MCF 10A (cell line): ENCODE measurements at regions not wholly inside any gene's neighbourhood (a gene's known extent, or its start where the extent isn't known, plus 50 kb on each side); places are given as distances from the start of the nearest gene placed in this dataset.

Source experiments
- BruUV-seq: library from RNA; stranded (reverse); fragments of 400-500 nt; replicated peaks from 2 replicates; lab custom pipeline; 2021; lab: Mats Ljungman, UMichigan
- CTCF ChIA-PET: fragments of 300-600 bp; sonication (Branson Sonifier 250); formaldehyde crosslinking; extraction: SDS; loops from one replicate; lab custom pipeline; 2021; ENCODE audit warnings: antibody characterized with exemption, inconsistent platforms; lab: Yijun Ruan, JAX
- POLR2A ChIA-PET: fragments of 300-600, 350-650 bp; sonication (Branson Sonifier 250); formaldehyde crosslinking; extraction: SDS; loops from one replicate; lab custom pipeline; 2020; ENCODE audit warnings: antibody characterized with exemption, inconsistent platforms; lab: Yijun Ruan, JAX
- DNase-seq: peaks from one replicate; pipeline ENCODE4 v3.0.0-alpha.2; 2018; ENCODE audit not compliant: unreplicated experiment
- H3K27ac Mint-ChIP-seq: one replicate; pipeline ENCODE4 v1.8.0; 2022; ENCODE audit warnings: mild to moderate bottlenecking, low read depth, mixed read lengths; ENCODE audit not compliant: unreplicated experiment
- H3K27me3 Mint-ChIP-seq: one replicate; pipeline ENCODE4 v1.8.0; 2022; ENCODE audit warnings: mixed read lengths; ENCODE audit not compliant: insufficient read depth, unreplicated experiment
- H3K36me3 Mint-ChIP-seq: one replicate; pipeline ENCODE4 v1.8.0; 2022; ENCODE audit warnings: mild to moderate bottlenecking, moderate library complexity, mixed read lengths; ENCODE audit not compliant: insufficient read depth, unreplicated experiment
- H3K4me1 Mint-ChIP-seq: one replicate; pipeline ENCODE4 v1.8.0; 2022; ENCODE audit warnings: mixed read lengths; ENCODE audit not compliant: insufficient read depth, unreplicated experiment
- H3K4me3 Mint-ChIP-seq: one replicate; pipeline ENCODE4 v1.8.0; 2022; ENCODE audit warnings: mild to moderate bottlenecking, moderate library complexity, mixed read lengths; ENCODE audit not compliant: unreplicated experiment
- H3K9me3 Mint-ChIP-seq: one replicate; pipeline ENCODE4 v1.8.0; 2022; ENCODE audit warnings: mixed read lengths; ENCODE audit not compliant: unreplicated experiment
- intact Hi-C: fragments of 100-400 bp; cut with micrococcal nuclease; formaldehyde crosslinking; loops from 2 replicates; pipeline ENCODE4 v1.14.1; 2022
- TF ChIP-seq, protein P1 (sequence below): fragments of 200-600 bp; IDR thresholded peaks from one replicate; pipeline ENCODE4 v1.8.0; 2022; ENCODE audit warnings: antibody characterized with exemption, mild to moderate bottlenecking; ENCODE audit not compliant: unreplicated experiment

DNA sequence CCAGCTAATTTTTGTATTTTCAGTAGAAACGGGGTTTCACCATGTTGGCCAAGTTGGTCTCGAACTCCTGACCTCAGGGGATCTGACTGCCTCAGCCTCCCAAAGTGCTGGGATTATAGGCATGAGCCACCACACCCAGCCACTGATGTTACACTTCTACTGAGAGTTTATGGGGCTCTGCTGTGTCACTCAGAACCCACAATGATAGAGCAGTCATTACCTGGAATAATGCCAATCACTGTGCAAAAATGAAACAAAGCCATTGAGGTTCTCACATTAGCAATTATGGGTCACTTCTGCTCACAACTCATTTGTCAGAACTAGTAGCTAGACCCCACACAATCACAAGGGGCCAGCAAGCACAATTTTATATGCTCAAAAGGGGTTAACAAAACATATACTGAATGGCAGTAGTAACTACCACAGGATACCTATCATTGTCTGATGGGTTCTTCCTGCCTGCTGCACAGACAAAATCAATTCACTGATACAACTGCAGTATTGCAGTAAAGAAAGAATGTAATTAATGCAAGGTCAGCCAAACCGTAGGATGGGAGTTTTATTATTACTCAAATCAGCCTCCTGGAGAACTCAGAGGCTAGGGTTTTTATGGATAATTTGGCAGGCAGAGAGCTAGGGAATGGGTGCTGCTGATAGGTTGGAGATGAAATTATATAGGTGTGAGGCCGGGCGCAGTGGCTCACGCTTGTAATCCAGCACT lies 72.1 kb upstream of the TRIM24 start:
- Mint-ChIP-seq H3K36me3 (no peaks in the 10 kb centered on the region), H3K9me3 (no peaks in the 10 kb centered on the region), H3K4me1 (no peaks in the 10 kb centered on the region), H3K4me3 (no peak overlapping the region), H3K27ac (peak overlapping the region; percentile 44), H3K27me3 (no peaks in the 10 kb centered on the region)
- intact Hi-C loops, result no loop called here
- ChIA-PET CTCF (interaction anchor here (0.8 to 1.3 kb wide), 4 partner anchors 43 to 385 kb away, joined by 3 to 5 read pairs (median 4); partner anchors contain the start of gene CREB3L2), POLR2A (interaction anchor here (1.0 to 2.0 kb wide), 3 partner anchors 27 to 50 kb away, joined by 4 to 5 read pairs (median 5); no protein-coding TSS in a partner anchor)
- DNase-seq, result peak; percentile 9
- TF ChIP-seq, protein P1, sequence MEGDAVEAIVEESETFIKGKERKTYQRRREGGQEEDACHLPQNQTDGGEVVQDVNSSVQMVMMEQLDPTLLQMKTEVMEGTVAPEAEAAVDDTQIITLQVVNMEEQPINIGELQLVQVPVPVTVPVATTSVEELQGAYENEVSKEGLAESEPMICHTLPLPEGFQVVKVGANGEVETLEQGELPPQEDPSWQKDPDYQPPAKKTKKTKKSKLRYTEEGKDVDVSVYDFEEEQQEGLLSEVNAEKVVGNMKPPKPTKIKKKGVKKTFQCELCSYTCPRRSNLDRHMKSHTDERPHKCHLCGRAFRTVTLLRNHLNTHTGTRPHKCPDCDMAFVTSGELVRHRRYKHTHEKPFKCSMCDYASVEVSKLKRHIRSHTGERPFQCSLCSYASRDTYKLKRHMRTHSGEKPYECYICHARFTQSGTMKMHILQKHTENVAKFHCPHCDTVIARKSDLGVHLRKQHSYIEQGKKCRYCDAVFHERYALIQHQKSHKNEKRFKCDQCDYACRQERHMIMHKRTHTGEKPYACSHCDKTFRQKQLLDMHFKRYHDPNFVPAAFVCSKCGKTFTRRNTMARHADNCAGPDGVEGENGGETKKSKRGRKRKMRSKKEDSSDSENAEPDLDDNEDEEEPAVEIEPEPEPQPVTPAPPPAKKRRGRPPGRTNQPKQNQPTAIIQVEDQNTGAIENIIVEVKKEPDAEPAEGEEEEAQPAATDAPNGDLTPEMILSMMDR, result no peak
- no TSS peak for BruUV-seq

GRCh38 chr7:138388673-138389491 lies 71.2 kb upstream of the TRIM24 start:
- peak; percentile 53 for DNase-seq
- Mint-ChIP-seq H3K36me3 (no peaks in the 10 kb centered on the region), H3K9me3 (no peaks in the 10 kb centered on the region), H3K4me3 (no peak overlapping the region), H3K27ac (peak overlapping the region; percentile 44), H3K4me1 (no peaks in the 10 kb centered on the region), H3K27me3 (no peaks in the 10 kb centered on the region)
- POLR2A ChIA-PET, result interaction anchor here (0.7 to 1.0 kb wide), 4 partner anchors 10 to 51 kb away, joined by 4 to 5 read pairs (median 4); no protein-coding TSS in a partner anchor
- TF ChIP-seq, protein P1, result no peak
- no TSS peak for BruUV-seq
- CTCF ChIA-PET, result interaction anchor here (0.6 to 1.3 kb wide), 5 partner anchors 44 to 386 kb away, joined by 3 to 5 read pairs (median 4); partner anchors contain the start of gene CREB3L2
- intact Hi-C loops, result no loop called here

DNA sequence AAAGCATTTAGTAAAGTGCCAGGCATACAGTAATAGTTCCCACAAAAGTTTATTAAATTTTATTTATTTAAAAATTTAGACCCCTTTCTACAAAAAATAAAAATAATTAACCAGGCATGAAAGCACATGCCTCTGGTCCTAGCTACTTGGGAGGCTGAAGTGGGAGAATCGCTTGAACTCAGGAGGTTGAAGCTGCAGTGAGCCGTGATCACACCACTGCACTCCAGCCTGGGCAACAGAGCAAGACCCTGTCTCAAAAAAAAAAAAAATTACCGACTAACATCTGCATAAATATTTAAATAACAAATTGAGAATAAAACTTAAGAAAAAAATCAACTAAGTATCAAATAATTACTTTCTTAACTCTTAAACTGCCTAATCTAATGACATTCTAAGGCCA lies 64.3 kb upstream of the TRIM24 start:
- TF ChIP-seq, protein P1, result no peak
- no peaks in the 10 kb centered on the region for H3K4me1 Mint-ChIP-seq
- POLR2A ChIA-PET, result no interaction called here
- CTCF ChIA-PET, result no interaction called here
- H3K9me3 Mint-ChIP-seq, result no peaks in the 10 kb centered on the region
- DNase-seq, result no peak
- H3K4me3 Mint-ChIP-seq, result no peak overlapping the region
- no peaks in the 10 kb centered on the region for H3K27me3 Mint-ChIP-seq
- intact Hi-C loops, result no loop called here
- BruUV-seq, result no TSS peak
- H3K27ac Mint-ChIP-seq, result no peak overlapping the region
- H3K36me3 Mint-ChIP-seq, result no peaks in the 10 kb centered on the region
